PFSK-1 (cell line): ENCODE measurements at regions not wholly inside any gene's neighbourhood (a gene's known extent, or its start where the extent isn't known, plus 50 kb on each side); places are given as distances from the start of the nearest gene placed in this dataset.

Experiments
- POLR2AphosphoS5 ChIP-seq: IDR thresholded peaks from 2 replicates; pipeline ENCODE4 v1.6.1; 2012; ENCODE audit warnings: low read depth, mild to moderate bottlenecking, control low read depth, low read length, moderate library complexity
- SIN3A ChIP-seq: IDR thresholded peaks from 2 replicates; pipeline ENCODE4 v1.6.1; 2012; ENCODE audit warnings: mild to moderate bottlenecking, low read length, moderate library complexity, borderline replicate concordance; ENCODE audit not compliant: insufficient read depth
- TAF1 ChIP-seq: IDR thresholded peaks from 2 replicates; pipeline ENCODE4 v1.6.1; 2012; ENCODE audit warnings: low read length, control low read depth, borderline replicate concordance; ENCODE audit not compliant: insufficient read depth
- TF ChIP-seq, protein P1 (sequence below), 2 experiments: IDR thresholded peaks; 2 replicates each; pipeline versions ENCODE4 v1.6.1 to v1.8.0; 2011 to 2012; ENCODE audit warnings: low read depth in 2 of 2, low read length in 2 of 2, control low read depth in 1 of 2, inconsistent platforms in 1 of 2, mild to moderate bottlenecking in 1 of 2, moderate library complexity in 1 of 2; ENCODE audit not compliant: insufficient read depth in 1 of 2

DNA sequence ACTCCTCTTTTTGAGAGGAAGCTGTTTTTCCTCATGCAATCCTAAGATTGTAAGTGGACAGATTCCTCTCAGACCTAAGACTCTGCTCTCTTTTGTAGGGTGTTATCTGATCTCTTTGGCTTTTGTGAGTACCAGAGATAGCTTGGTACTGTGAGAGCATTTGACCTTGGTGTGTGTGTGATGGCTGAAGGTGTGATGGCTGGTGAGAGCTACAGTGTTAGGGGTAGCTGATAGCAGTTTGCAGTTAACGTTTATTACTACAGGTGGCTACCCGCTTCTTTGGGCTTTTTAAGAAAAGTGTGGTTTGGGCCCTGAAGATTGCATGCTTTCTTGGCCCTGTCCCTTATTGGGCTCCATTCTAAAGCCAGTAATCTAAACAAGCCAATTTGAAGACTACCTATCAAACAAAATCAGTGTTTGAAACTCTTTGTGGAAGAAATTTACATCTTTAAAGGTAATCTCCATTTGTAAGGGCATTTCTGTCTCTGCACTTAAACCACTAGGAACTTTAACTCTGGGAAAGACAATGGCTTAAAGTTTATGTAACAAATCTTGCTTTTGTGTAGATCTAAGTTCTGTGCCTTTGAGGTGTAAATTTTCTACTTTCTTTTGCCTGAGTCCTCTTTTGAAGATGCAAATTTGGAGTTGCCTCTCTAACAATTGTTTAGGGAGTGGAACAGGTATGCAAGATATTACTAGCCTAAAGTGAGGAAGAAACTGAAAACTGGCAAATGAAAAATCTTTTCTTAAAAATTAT is 85.3 kb upstream of the SERBP1 start:
- TF ChIP-seq, protein P1, sequence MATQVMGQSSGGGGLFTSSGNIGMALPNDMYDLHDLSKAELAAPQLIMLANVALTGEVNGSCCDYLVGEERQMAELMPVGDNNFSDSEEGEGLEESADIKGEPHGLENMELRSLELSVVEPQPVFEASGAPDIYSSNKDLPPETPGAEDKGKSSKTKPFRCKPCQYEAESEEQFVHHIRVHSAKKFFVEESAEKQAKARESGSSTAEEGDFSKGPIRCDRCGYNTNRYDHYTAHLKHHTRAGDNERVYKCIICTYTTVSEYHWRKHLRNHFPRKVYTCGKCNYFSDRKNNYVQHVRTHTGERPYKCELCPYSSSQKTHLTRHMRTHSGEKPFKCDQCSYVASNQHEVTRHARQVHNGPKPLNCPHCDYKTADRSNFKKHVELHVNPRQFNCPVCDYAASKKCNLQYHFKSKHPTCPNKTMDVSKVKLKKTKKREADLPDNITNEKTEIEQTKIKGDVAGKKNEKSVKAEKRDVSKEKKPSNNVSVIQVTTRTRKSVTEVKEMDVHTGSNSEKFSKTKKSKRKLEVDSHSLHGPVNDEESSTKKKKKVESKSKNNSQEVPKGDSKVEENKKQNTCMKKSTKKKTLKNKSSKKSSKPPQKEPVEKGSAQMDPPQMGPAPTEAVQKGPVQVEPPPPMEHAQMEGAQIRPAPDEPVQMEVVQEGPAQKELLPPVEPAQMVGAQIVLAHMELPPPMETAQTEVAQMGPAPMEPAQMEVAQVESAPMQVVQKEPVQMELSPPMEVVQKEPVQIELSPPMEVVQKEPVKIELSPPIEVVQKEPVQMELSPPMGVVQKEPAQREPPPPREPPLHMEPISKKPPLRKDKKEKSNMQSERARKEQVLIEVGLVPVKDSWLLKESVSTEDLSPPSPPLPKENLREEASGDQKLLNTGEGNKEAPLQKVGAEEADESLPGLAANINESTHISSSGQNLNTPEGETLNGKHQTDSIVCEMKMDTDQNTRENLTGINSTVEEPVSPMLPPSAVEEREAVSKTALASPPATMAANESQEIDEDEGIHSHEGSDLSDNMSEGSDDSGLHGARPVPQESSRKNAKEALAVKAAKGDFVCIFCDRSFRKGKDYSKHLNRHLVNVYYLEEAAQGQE (IDR thresholded peaks at IDR 0.05; ENCODE audit: insufficient read depth in 1 of 2, low read depth in 2 of 2, low read length in 2 of 2): no peak
- TF ChIP-seq POLR2AphosphoS5 (no peak), SIN3A (no peak), TAF1 (no peak)
